Colonic mucosa (tissue), 4 donors: ENCODE measurements at regions not wholly inside any gene's neighbourhood (a gene's known extent, or its start where the extent isn't known, plus 50 kb on each side); places are given as distances from the start of the nearest gene placed in this dataset.

Source experiments
- DNase-seq: peaks from one replicate; pipeline ENCODE4 v3.0.0-alpha.2; 2020
- H3K27ac ChIP-seq: fragments of 200-600 bp; one replicate; pipeline ENCODE4 v1.8.0; 2021
- H3K27me3 ChIP-seq: fragments of 200-600 bp; one replicate; pipeline ENCODE4 v1.8.0; 2021
- H3K36me3 ChIP-seq: fragments of 200-600 bp; one replicate; pipeline ENCODE4 v1.8.0; 2021
- H3K4me1 ChIP-seq: fragments of 200-600 bp; one replicate; pipeline ENCODE4 v1.8.0; 2021; ENCODE audit warnings: mild to moderate bottlenecking
- H3K4me3 ChIP-seq: fragments of 200-600 bp; one replicate; pipeline ENCODE4 v1.8.0; 2021
- H3K9ac ChIP-seq, 2 donors: one replicate each; pipeline ENCODE4 v1.7.0; 2013; ENCODE audit warnings: control low read depth in 2 of 2, low read depth in 2 of 2, low read length in 2 of 2
- H3K9me3 ChIP-seq: fragments of 200-600 bp; one replicate; pipeline ENCODE4 v1.8.0; 2021
- intact Hi-C: fragments of 100-400 bp; cut with DNase I; formaldehyde crosslinking; loops from one replicate; pipeline ENCODE4 v1.14.1; 2022
- TF ChIP-seq, protein P1 (sequence below): fragments of 200-600 bp; IDR thresholded peaks from one replicate; pipeline ENCODE4 v1.8.0; 2022; ENCODE audit warnings: antibody characterized with exemption, mild to moderate bottlenecking
- donor health status: healthy.
- donor health status: DM: no; HTN: no; CAD: no.
- donor health status: DM: no; HTN: no; CAD: no.

DNA sequence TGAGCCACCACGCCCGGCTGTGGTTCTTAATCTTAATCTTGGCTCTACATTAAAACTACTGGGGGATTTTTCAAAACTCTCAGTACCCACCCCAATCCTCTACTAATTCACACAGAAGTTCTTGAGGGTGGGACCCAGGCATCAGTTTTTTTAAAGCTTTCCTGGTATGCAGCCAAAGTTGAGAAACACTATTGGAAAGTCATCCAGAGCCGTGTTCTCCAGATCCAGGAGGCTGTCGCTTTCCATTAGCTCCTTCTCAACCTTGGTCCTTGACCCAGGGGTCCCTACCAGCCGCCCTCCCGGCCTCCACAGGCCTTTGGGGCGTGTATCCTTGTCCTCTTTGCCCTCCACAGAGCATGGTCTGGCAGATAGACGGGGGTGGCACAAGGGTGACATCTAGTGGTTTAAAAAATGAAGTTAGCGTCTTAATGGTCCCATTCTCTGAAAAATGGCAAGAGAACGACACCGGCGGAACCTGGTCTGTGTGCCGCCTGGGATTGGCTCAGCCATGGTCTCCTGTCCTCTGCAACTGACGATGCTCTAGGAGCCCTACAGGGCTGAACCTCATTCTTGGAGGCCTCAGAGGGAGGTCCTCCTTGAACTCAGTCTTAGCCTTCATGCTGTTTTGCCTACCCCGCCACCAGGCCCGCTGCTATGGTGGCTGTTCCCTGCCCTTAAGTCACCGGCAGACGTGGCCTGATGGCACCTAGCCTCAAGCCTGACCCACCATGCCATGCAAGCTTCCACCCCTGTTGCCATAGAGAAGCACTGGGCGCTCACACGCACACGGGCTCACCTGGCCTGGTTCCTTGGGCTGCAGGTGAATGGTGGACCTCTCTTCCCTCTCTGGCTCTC, 152.0 kb upstream of the SYN3 start:
- Histone ChIP-seq H3K4me3 (no peak overlapping the region), H3K4me1 (no peaks in the 10 kb centered on the region), H3K9me3 (no peaks in the 10 kb centered on the region), H3K9ac (no peak overlapping the region), H3K27me3 (no peaks in the 10 kb centered on the region), H3K36me3 (no peaks in the 10 kb centered on the region), H3K27ac (no peak overlapping the region)
- intact Hi-C loops, result no loop called here
- TF ChIP-seq, protein P1, sequence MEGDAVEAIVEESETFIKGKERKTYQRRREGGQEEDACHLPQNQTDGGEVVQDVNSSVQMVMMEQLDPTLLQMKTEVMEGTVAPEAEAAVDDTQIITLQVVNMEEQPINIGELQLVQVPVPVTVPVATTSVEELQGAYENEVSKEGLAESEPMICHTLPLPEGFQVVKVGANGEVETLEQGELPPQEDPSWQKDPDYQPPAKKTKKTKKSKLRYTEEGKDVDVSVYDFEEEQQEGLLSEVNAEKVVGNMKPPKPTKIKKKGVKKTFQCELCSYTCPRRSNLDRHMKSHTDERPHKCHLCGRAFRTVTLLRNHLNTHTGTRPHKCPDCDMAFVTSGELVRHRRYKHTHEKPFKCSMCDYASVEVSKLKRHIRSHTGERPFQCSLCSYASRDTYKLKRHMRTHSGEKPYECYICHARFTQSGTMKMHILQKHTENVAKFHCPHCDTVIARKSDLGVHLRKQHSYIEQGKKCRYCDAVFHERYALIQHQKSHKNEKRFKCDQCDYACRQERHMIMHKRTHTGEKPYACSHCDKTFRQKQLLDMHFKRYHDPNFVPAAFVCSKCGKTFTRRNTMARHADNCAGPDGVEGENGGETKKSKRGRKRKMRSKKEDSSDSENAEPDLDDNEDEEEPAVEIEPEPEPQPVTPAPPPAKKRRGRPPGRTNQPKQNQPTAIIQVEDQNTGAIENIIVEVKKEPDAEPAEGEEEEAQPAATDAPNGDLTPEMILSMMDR, result peak; percentile 34
- peak; percentile 24 for DNase-seq

DNA sequence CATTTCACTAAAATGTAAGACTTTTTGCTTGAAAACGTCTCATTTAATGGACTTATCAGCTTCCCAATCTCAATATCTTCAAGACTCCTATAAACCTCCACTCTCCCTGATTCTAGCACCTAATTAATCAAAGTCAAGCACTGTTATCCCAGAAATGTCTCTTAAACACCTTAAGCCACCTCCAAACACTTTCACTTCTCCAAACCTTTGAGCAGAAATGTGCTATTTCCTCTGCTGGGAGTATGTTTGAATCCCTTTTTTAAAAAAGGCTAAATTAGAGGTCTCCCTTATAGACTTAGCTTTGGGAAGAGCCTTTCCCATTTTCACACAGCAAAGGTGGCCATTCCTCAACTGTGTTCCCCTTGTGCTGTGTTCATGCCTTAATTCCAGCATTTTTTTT, 146.2 kb upstream of the SYN3 start:
- Histone ChIP-seq H3K27ac (no peak overlapping the region), H3K36me3 (no peaks in the 10 kb centered on the region), H3K4me1 (no peaks in the 10 kb centered on the region), H3K27me3 (no peaks in the 10 kb centered on the region), H3K9ac (no peak overlapping the region), H3K4me3 (no peak overlapping the region), H3K9me3 (no peaks in the 10 kb centered on the region)
- no peak for DNase-seq
- intact Hi-C loops, result loop anchor here (5.0 kb wide), 1 partner anchor 187 kb away; no protein-coding TSS in a partner anchor
- TF ChIP-seq, protein P1, result no peak

DNA sequence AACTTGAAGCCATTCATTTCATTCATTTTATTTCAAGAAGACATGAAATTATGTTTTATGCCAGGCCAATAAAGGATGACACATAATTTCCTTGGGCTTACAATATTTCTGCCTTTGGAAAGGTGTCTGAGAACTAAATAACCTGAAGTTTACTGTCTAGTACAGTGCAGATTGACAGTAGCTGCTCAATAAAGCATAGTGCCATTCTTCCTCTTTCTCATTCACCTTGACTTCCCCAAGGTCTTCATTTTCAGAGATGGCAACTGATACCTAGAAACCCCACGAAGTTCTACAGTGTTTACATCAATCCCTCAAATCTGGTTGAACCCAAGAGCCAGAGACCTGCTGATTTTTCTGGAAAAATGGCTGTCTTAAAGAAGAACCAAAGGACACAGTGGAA, 144.3 kb upstream of the SYN3 start:
- H3K4me3 ChIP-seq, result no peak overlapping the region
- H3K27ac ChIP-seq, result no peak overlapping the region
- TF ChIP-seq, protein P1, result no peak
- H3K36me3 ChIP-seq, result no peaks in the 10 kb centered on the region
- H3K4me1 ChIP-seq, result no peaks in the 10 kb centered on the region
- no peak for DNase-seq
- no peak overlapping the region for H3K9ac ChIP-seq
- intact Hi-C loops, result loop anchor here (5.0 kb wide), 1 partner anchor 185 kb away; no protein-coding TSS in a partner anchor
- no peaks in the 10 kb centered on the region for H3K27me3 ChIP-seq
- no peaks in the 10 kb centered on the region for H3K9me3 ChIP-seq

DNA sequence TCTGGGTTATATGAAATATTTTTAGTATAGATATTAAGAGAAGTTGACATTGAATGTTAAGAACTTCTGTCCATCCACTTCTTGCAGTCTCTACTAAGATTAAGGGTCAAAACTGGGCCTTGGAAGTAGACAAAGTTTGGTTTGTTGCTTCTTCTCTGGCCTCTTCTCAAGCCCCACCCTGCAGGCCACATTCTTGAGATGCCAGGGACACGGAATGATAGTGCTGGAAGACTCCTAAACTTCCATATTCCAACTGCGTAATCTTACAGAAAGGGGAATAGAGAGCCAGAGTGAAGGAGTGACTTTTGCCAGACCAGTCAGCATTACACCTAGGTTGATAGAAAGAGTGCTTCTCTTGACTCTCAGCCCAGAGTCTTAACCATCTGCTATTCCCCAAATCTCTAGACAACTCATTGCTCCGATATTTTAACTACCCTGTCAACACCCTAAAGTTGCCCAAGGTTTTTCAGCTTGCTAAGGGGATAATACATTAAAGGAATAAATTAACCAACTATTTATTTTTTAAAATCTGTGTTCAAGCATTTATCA, 136.4 kb upstream of the SYN3 start:
- TF ChIP-seq, protein P1, result no peak
- no peak for DNase-seq
- Histone ChIP-seq H3K9me3 (no peaks in the 10 kb centered on the region), H3K27ac (no peak overlapping the region), H3K4me3 (no peak overlapping the region), H3K9ac (no peak overlapping the region), H3K27me3 (no peaks in the 10 kb centered on the region), H3K4me1 (no peaks in the 10 kb centered on the region), H3K36me3 (no peaks in the 10 kb centered on the region)
- intact Hi-C loops, result no loop called here

DNA sequence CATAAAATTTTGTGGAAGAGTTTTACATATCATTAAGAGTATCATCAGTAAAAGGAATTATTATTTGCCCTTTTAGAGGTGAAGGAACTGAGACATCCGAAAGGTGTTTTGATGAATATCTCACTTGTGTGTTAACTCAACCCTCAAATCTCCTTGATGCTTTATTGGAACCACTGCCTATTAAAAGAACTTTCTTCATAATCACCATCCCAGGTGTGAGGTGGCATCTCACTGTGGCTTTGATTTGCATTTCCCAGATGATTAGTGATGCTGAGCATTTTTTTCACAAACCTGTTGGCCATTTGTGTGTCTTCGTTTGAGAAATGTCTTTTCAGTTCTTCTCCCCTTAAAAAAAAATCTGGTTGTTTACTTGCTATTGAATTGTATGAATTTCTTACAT, 134.0 kb upstream of the SYN3 start:
- intact Hi-C loops, result no loop called here
- DNase-seq, result no peak
- Histone ChIP-seq H3K4me1 (no peaks in the 10 kb centered on the region), H3K27me3 (no peaks in the 10 kb centered on the region), H3K27ac (no peak overlapping the region), H3K36me3 (no peaks in the 10 kb centered on the region), H3K9ac (no peak overlapping the region), H3K9me3 (no peaks in the 10 kb centered on the region), H3K4me3 (no peak overlapping the region)
- TF ChIP-seq, protein P1, result no peak
